GM13977 (cell line): ENCODE measurements at regions not wholly inside any gene's neighbourhood (a gene's known extent, or its start where the extent isn't known, plus 50 kb on each side); places are given as distances from the start of the nearest gene placed in this dataset.

Source experiments
- DNase-seq: peaks from one replicate; pipeline ENCODE4 v3.0.0; 2012; ENCODE audit warnings: low spot score
- CTCF ChIP-seq: IDR thresholded peaks from 2 replicates; pipeline ENCODE4 v1.5.1; 2012; ENCODE audit warnings: mild to moderate bottlenecking, control low read depth; ENCODE audit not compliant: insufficient read depth; ENCODE audit errors: extremely low read depth, missing control alignments
- in situ Hi-C: fragments of 300-500 bp; cut with MboI; formaldehyde crosslinking; loops from one replicate; pipeline ENCODE4 v1.12.0; 2022; ENCODE audit warnings: low sequenced_read_pairs, low pct_unique_long_range_greater_than_20kb, mixed read lengths, inconsistent platforms; ENCODE audit not compliant: unreplicated experiment

GRCh38 chr14:98446508-98446907 lies 825.5 kb downstream of the BCL11B start:
- in situ Hi-C loops, result no loop called here
- no peak for DNase-seq
- TF ChIP-seq CTCF, result no peak

- no peak for TF ChIP-seq CTCF
- no peak for DNase-seq
- in situ Hi-C loops, result no loop called here
These were observed 815.8 kb downstream of the BCL11B start for GRCh38 chr14:98456231-98456630.

GRCh38 chr14:98458702-98459101 lies 813.3 kb downstream of the BCL11B start:
- DNase-seq, result no peak
- in situ Hi-C loops, result no loop called here
- no peak for TF ChIP-seq CTCF

GRCh38 chr14:98462908-98463307 lies 809.1 kb downstream of the BCL11B start:
- in situ Hi-C loops, result no loop called here
- no peak for TF ChIP-seq CTCF
- no peak for DNase-seq

GRCh38 chr14:98466807-98467206 lies 805.2 kb downstream of the BCL11B start:
- no peak for TF ChIP-seq CTCF
- DNase-seq, result no peak
- in situ Hi-C loops, result no loop called here

GRCh38 chr14:98470663-98471062 lies 801.3 kb downstream of the BCL11B start:
- TF ChIP-seq CTCF, result no peak
- in situ Hi-C loops, result no loop called here
- DNase-seq, result no peak

- TF ChIP-seq CTCF, result no peak
- DNase-seq, result no peak
- in situ Hi-C loops, result no loop called here
These were observed 797.1 kb downstream of the BCL11B start for GRCh38 chr14:98474900-98475299.
